G401 (cell line): ENCODE measurements at regions not wholly inside any gene's neighbourhood (a gene's known extent, or its start where the extent isn't known, plus 50 kb on each side); places are given as distances from the start of the nearest gene placed in this dataset.
"Not testable (repeated sequence)": the region's sequence is repeated elsewhere in the genome, so short reads cannot be mapped to it uniquely, and the experiment has no call there.

Experiments
- DNase-seq: peaks from one replicate; pipeline ENCODE4 v3.0.0-alpha.2; 2015; ENCODE audit warnings: low spot score
- in situ Hi-C: cut with HindIII; loops from 2 replicates; pipeline ENCODE4 v1.10.0; 2016; ENCODE audit warnings: low sequenced_read_pairs, mixed read lengths

DNA sequence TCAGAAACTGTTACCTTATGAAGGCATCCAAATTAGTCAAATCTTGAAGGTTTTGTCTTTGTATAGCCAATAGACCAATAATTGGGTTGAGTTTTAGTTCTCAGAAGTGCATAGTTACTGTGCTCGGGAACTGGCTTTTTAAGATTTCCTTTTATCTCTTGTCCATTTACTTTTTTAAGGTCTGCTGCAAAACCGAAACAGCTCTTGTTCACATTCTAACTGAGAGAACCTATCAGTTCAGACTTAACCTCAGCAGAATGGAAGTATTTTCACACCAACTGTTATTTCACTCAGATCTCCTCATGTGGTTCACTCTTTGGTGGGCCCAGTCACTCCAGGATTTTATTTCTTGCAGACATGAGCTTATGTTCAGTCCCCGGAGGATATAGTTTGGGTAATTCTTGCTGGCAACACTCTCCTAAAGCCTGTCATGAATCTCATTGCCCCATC is 55.5 kb downstream of the TPBG start:
- in situ Hi-C loops: no loop called here
- DNase-seq: no peak

- in situ Hi-C loops: no loop called here
- DNase-seq: no peak
Observed at GRCh38 chr6:82419859-82420258, 56.2 kb downstream of the TPBG start.

GRCh38 chr6:82430611-82431010 is 67.0 kb downstream of the TPBG start:
- in situ Hi-C loops: no loop called here
- no peak for DNase-seq

DNA sequence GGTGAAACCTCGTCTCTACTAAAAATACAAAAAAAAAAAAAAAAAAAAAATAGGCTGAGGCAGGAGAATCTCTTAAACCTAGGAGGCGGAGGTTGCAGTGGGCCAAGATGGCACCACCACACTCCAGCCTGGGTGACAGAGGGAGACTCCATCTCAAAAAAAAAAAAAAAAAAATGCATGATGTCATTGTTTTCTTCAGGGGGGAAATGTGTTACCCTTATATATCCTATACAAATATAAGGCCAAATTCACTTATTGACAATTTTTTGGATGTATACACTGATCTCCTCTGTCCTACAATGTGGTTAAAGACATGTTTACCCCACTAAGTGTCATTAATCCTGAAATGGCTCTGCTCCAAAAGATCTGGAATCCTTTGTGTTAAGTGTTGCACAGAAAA is 73.1 kb downstream of the TPBG start:
- in situ Hi-C loops: no loop called here

DNA sequence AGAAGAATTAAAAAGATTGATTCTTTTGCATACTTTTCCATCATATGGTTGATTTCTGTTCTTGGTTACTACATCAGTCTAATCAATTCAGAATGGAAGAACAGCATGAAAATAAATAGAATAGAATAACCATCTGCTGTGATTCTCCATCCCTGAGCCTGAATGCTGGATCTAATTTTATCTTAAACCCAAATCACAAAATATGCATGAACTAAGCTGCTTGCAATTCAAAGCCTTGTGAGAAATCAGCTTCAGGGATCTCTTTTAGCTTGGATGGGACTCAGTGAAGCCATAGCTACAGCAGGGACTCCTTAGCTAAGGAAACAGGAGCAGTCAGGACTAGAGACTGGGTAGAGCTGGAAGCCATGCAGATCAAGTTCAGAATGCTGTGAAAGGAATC is 74.1 kb downstream of the TPBG start:
- no peak for DNase-seq
- in situ Hi-C loops: no loop called here

More for the DNA sequence above, 73.1 kb downstream of the TPBG start:
- no peak for DNase-seq

DNA sequence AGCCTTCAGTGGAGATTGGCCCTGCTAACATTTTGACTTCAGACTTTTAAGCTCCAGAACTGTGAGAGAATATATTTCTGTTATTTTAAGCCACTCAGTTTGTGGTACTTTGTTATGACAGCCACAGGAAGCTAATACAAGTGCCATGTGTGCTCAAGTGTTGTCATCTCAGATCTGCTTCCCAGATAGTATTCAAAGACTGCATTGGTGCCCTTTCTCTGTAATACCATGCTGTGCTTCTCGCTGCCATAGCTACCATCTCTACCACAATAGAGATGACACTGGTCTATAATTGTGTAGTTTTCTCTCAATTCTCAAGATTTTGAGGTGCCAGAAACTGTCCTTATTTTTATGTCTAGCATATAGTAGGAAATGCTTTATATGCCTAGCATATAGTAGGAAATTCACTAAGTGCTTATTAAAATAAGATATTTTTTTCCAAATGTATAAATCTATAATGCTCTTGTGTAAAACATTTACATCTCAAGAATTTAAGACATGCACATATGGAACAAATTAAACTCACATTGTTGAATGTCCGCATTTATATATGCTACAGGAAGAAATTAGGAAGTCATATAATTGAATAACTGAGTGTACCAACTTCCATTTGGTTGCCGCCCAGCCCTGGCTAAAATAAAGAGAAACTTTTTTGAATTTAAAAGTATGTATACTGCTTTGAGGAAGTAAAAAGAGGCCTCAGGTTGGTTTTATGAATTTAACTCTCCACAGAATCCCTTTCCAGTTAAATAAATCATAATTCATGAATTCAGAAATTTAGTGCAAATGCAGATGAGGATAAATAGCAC is 77.6 kb downstream of the TPBG start:
- DNase-seq: no peak
- in situ Hi-C loops: no loop called here

GRCh38 chr6:82442061-82442719 is 78.6 kb downstream of the TPBG start:
- in situ Hi-C loops: no loop called here
- no peak for DNase-seq

DNA sequence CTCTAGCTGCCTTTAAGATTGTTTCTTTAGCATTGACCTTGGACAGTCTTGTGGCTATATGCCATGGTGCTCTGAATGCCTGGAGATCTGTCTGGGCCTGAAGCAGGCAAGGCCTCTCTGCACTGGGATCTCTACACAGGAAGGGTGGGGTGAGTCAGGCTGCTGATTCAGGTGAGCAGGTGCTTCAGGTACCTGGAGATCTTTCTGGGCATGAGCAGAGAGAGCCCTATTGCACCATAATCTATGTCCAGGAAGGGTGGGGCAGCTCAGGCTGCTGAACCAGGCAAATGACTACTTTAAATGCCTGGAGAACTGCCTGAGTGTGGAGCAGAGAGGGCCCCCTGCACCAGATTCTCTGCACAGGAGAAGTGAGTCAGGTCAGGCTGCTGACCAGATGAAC is 94.5 kb downstream of the TPBG start:
- in situ Hi-C loops: no loop called here
- DNase-seq: no peak

DNA sequence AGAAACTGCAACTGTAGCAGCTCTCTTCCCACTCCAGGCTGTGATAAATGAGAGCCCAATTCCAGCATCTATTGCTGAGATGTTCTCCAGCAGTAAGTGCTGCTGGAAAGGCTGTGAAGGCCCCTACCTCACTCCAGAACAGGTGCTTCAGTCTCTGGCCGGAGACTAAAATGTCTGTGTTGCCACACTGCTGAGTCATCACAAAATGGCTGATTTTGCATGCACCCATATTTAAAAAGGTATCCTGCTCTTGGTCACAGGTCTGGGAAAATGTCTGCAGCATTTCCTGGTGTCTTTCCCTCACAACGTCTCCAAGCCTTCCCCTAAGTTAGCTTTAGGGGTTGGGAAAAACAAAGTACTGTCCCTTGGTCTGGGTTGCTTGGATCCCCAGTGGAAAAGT is 95.1 kb downstream of the TPBG start:
- no peak for DNase-seq
- in situ Hi-C loops: no loop called here

GRCh38 chr6:82461536-82461935 is 97.9 kb downstream of the TPBG start:
- in situ Hi-C loops: no loop called here
- DNase-seq: no peak

GRCh38 chr6:82467338-82467737 is 103.7 kb downstream of the TPBG start:
- DNase-seq: no peak
- in situ Hi-C loops: no loop called here

GRCh38 chr6:82470123-82470522 is 106.5 kb downstream of the TPBG start:
- DNase-seq, in situ Hi-C loops: not testable (repeated sequence)

DNA sequence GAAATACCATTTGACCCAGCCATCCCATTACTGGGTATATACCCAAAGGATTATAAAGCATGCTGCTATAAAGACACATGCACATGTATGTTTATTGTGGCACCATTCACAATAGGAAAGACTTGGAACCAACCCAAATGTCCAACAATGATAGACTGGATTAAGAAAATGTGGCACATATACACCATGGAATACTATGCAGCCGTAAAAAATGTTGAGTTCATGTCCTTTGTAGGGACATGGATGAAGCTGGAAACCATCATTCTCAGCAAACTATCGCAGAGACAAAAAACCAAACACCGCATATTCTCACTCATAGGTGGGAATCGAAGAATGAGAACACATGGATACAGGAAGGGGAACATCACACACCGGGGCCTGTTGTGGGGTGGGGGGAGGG is 111.5 kb downstream of the TPBG start:
- in situ Hi-C loops, DNase-seq: not testable (repeated sequence)

GRCh38 chr6:82484001-82484400 is 120.4 kb downstream of the TPBG start:
- in situ Hi-C loops: no loop called here
- no peak for DNase-seq

- in situ Hi-C loops: no loop called here
- DNase-seq: no peak
Observed at GRCh38 chr6:82484737-82485626, 121.4 kb downstream of the TPBG start.

DNA sequence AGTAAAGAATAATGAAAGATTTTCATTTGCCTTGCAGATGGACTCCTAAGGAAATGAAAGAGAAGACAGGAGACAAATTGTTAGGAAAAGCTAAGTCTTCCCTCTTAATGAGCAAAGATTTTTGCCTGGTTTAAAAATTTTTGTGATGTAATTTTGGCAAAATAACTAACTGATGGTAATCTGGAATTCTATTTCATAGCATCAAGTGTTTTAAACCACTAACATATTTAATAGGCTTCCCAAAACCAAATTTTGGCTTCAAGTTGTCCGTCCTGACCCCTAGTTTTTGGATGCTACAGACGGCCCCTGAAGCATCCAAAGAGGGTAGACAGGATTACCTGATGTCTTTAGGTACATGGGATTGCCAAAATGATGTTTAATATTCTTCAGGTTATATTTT is 124.3 kb downstream of the TPBG start:
- no peak for DNase-seq
- in situ Hi-C loops: no loop called here

- DNase-seq: no peak
- in situ Hi-C loops: no loop called here
Observed at GRCh38 chr6:82488403-82488802, 124.8 kb downstream of the TPBG start.

DNA sequence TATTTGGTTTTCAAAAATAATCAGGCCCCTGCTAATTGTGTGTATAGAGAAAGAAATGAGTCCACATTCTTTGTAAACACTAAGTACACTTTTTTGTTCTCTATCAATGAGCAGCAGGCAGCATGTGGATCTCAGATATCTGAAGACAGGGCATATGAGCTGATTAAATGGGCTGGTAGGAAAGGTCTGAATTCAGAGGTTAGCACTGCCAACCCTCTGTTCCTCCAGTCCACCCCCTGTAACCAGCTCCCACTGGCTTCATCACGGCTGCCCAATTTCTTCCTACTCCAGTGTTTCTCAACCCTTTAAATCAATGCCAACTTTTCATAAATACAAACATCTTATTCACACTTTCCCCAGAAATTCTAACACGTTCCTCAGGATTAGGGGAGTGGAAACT is 128.5 kb downstream of the TPBG start:
- DNase-seq: no peak
- in situ Hi-C loops: no loop called here

- no peak for DNase-seq
- in situ Hi-C loops: no loop called here
Observed at GRCh38 chr6:82493467-82493866, 129.8 kb downstream of the TPBG start.

DNA sequence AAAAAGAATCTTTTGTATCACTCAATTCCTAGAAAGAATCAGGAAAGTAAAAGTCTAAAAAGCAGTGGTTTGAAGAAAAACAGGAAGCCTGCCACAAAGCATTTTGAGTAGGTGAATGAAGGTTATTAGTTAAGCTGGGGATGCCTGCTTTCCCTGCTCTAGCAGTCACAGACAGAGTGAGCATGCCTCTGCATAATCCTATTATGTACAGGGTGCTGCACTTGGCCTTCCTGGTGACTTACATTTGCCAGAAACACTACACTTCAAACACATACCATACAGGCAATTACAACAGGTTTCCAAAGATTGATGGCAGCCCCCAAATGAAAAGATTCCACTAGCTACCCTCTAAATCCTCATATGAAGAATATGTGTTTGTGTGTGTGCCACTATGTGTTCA is 130.8 kb downstream of the TPBG start:
- DNase-seq: no peak
- in situ Hi-C loops: no loop called here
